A549 (cell line): ENCODE measurements at regions not wholly inside any gene's neighbourhood (a gene's known extent, or its start where the extent isn't known, plus 50 kb on each side); places are given as distances from the start of the nearest gene placed in this dataset.

Experiments used
- ATAC-seq, 2 experiments: fragments of 200-7000 bp in 1 of 2; fragments of >200 bp in 1 of 2; cut with Nextera tagmentation in 1 of 2; cut with Tn5 transposase in 1 of 2; 3 replicates each; pipeline versions ENCODE4 v1.8.0 to v1.9.1; 2018 to 2020; ENCODE audit warnings: mild to moderate bottlenecking in 1 of 2, moderate library complexity in 1 of 2
- CTCF ChIA-PET: fragments of 300-600 bp; sonication (Branson Sonifier 250); formaldehyde crosslinking; extraction: SDS; loops from one replicate; lab custom pipeline; 2021; ENCODE audit warnings: antibody characterized with exemption, inconsistent platforms; lab: Yijun Ruan, JAX
- POLR2A ChIA-PET: fragments of 350-600 bp; formaldehyde crosslinking; extraction: SDS; loops from one replicate; lab custom pipeline; 2021; ENCODE audit warnings: antibody characterized with exemption, inconsistent platforms; lab: Yijun Ruan, JAX
- DNase-seq, 2 experiments: peaks; one replicate each; pipeline versions ENCODE4 v3.0.0 to v3.0.0-alpha.2; 2011 to 2016; ENCODE audit warnings: low read depth in 1 of 2, low spot score in 1 of 2
- FAIRE-seq: peaks from 2 replicates; lab custom pipeline; 2011; peaks lifted over from hg19 to GRCh38; lab: Jason Lieb, UNC
- H3K27ac ChIP-seq, 2 experiments: fragments of >200 bp; sonication (Bioruptor Twin); formaldehyde crosslinking; 3 replicates each; pipeline ENCODE4 v1.5.1; 2016 to 2017
- H3K4me1 ChIP-seq: fragments of >200 bp; sonication (Bioruptor Twin); formaldehyde crosslinking; 3 replicates; pipeline ENCODE4 v1.6.1; 2016
- H3K4me2 ChIP-seq: fragments of >200 bp; sonication (Bioruptor Twin); formaldehyde crosslinking; 3 replicates; pipeline ENCODE4 v1.6.1; 2016
- H3K4me3 ChIP-seq: fragments of >200 bp; sonication (Bioruptor Twin); formaldehyde crosslinking; 3 replicates; pipeline ENCODE4 v1.5.1; 2016
- H3K9me3 ChIP-seq: fragments of >200 bp; sonication (Bioruptor Twin); formaldehyde crosslinking; 3 replicates; pipeline ENCODE4 v1.6.1; 2016
- CBX2 ChIP-seq: fragments of 200-600 bp; sonication (generic); IDR thresholded peaks from 2 replicates; pipeline ENCODE4 v1.6.1; 2016; ENCODE audit warnings: low read depth, mild to moderate bottlenecking, borderline replicate concordance
- CHD4 ChIP-seq: fragments of 200-600 bp; sonication (generic); IDR thresholded peaks from 2 replicates; pipeline ENCODE4 v1.6.1; 2016; ENCODE audit warnings: antibody characterized with exemption, mild to moderate bottlenecking, borderline replicate concordance
- FOXS1 ChIP-seq: fragments of 250-450 bp; sonication (Bioruptor Pico); IDR thresholded peaks from 2 replicates; pipeline ENCODE4 v1.5.0; 2020; ENCODE audit warnings: mild to moderate bottlenecking, moderate library complexity
- GATA3 ChIP-seq: IDR thresholded peaks from 2 replicates; pipeline ENCODE4 v1.6.1; 2012; ENCODE audit warnings: borderline replicate concordance
- HEYL ChIP-seq: fragments of 250-450 bp; sonication (Bioruptor Pico); IDR thresholded peaks from 2 replicates; pipeline ENCODE4 v1.8.0; 2021; ENCODE audit warnings: mild to moderate bottlenecking, moderate library complexity
- HOXA7 ChIP-seq: fragments of 250-450 bp; sonication (Bioruptor Pico); IDR thresholded peaks from 2 replicates; pipeline ENCODE4 v1.5.0; 2020; ENCODE audit warnings: mild to moderate bottlenecking, moderate library complexity
- JUN ChIP-seq, 2 experiments: fragments of >200 bp; sonication (Bioruptor Twin); formaldehyde crosslinking; IDR thresholded peaks; 2 replicates in 1 of 2; 3 replicates in 1 of 2; pipeline ENCODE4 v1.6.1; 2016 to 2017
- KDM5A ChIP-seq: fragments of 200-600 bp; sonication (generic); IDR thresholded peaks from 2 replicates; pipeline ENCODE4 v1.6.1; 2016; ENCODE audit warnings: antibody characterized with exemption, mild to moderate bottlenecking
- RAD21 ChIP-seq, 2 experiments: fragments of >200 bp in 1 of 2; sonication (Bioruptor Twin) in 1 of 2; formaldehyde crosslinking in 1 of 2; IDR thresholded peaks in 1 of 2; conservative IDR thresholded peaks in 1 of 2; 2 replicates in 1 of 2; 3 replicates in 1 of 2; pipeline ENCODE4 v1.6.1; 2012 to 2018; ENCODE audit warnings: inconsistent platforms in 1 of 2
- WGBS: methylation state at CpG from one replicate; pipeline ENCODE4 v1.1.6; 2017; ENCODE audit errors: missing lambda C conversion rate; 5-methylcytosine and 5-hydroxymethylcytosine counted together
- TF ChIP-seq, protein P1 (sequence below): fragments of 200-600 bp; sonication (generic); IDR thresholded peaks from 2 replicates; pipeline ENCODE4 v1.6.1; 2016; ENCODE audit warnings: antibody characterized with exemption, mild to moderate bottlenecking, moderate library complexity

DNA sequence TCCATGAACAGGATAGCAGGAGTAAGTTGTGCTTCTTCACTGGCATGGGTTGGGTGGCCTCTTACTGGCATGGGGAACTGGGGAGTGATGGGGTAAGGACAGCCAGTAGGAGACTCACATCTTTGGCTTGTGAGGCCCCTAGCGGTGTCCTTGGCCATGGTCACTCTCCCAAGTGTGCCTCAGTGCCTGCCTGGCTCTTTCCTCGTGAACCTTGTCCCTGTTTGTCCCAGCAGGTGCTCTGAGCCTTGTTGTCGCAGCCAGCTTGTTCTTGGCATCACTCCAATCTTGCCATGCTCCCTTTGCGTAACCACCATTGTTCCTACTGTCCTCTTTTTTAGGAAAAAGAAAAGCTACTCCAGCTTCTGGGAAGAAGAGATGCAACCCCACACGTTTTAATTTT is 53.6 kb upstream of the SDK2 start:
- TF ChIP-seq CHD4 = no peak
- 0 out of 5 replicates have a peak, but pooled peaks of 1 of the 2 experiments have one; percentile 8 for TF ChIP-seq RAD21 (conservative IDR thresholded peaks at IDR 0.05 in 1 of 2, IDR thresholded peaks at IDR 0.05 in 1 of 2)
- TF ChIP-seq, all 56 proteins: peak for 1
- no peak overlapping the region for H3K4me3 ChIP-seq
- POLR2A ChIA-PET = no interaction called here
- 32% methylated on average over 5 of the region's 5 CpGs for whole genome bisulfite sequencing
- no peak for FAIRE-seq
- no peak for DNase-seq
- H3K4me2 ChIP-seq = no peak overlapping the region
- no peaks in the 10 kb centered on the region for H3K9me3 ChIP-seq
- CTCF ChIA-PET = no interaction called here
- no peaks in the 10 kb centered on the region for H3K4me1 ChIP-seq
- ATAC-seq = peak in 1 of 2 experiments; percentile 69; a peak in 4 of 6 replicates
- H3K27ac ChIP-seq = no peak overlapping the region

DNA sequence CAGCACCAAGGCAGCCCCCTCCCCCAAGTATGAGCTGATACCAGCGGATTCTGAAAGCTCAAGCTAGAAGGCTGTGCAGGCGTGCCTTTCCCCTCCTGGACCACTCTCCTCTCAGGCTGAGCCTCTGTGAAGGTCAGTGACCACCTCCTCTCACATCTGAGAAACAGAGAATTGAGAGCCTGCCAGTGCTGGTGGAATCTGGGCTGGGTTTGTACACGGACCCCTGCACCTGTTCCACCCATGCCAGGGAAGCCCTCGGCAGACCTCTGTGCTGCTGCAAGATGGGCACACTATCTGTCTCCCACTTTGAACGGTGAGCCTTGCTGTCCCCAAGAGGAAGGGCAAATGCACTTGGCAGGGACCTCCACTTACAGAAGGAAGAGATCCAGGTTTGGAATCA is 54.7 kb upstream of the SDK2 start:
- no peaks in the 10 kb centered on the region for H3K9me3 ChIP-seq
- DNase-seq = no peak
- no peak overlapping the region for H3K27ac ChIP-seq
- no peak overlapping the region for H3K4me2 ChIP-seq
- TF ChIP-seq RAD21 (conservative IDR thresholded peaks at IDR 0.05 in 1 of 2, IDR thresholded peaks at IDR 0.05 in 1 of 2) = no peak
- TF ChIP-seq KDM5A = no peak
- TF ChIP-seq, protein P1, sequence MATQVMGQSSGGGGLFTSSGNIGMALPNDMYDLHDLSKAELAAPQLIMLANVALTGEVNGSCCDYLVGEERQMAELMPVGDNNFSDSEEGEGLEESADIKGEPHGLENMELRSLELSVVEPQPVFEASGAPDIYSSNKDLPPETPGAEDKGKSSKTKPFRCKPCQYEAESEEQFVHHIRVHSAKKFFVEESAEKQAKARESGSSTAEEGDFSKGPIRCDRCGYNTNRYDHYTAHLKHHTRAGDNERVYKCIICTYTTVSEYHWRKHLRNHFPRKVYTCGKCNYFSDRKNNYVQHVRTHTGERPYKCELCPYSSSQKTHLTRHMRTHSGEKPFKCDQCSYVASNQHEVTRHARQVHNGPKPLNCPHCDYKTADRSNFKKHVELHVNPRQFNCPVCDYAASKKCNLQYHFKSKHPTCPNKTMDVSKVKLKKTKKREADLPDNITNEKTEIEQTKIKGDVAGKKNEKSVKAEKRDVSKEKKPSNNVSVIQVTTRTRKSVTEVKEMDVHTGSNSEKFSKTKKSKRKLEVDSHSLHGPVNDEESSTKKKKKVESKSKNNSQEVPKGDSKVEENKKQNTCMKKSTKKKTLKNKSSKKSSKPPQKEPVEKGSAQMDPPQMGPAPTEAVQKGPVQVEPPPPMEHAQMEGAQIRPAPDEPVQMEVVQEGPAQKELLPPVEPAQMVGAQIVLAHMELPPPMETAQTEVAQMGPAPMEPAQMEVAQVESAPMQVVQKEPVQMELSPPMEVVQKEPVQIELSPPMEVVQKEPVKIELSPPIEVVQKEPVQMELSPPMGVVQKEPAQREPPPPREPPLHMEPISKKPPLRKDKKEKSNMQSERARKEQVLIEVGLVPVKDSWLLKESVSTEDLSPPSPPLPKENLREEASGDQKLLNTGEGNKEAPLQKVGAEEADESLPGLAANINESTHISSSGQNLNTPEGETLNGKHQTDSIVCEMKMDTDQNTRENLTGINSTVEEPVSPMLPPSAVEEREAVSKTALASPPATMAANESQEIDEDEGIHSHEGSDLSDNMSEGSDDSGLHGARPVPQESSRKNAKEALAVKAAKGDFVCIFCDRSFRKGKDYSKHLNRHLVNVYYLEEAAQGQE = no peak
- TF ChIP-seq, all 56 proteins: peak for 0
- ChIA-PET POLR2A (no interaction called here), CTCF (interaction anchor here (0.8 kb wide), 1 partner anchor 11 kb away, joined by 3 read pairs; no protein-coding TSS in a partner anchor)
- WGBS = 16% methylated on average over 5 of the region's 5 CpGs
- no peak for ATAC-seq
- H3K4me1 ChIP-seq = no peaks in the 10 kb centered on the region
- FAIRE-seq = no peak
- no peak overlapping the region for H3K4me3 ChIP-seq

DNA sequence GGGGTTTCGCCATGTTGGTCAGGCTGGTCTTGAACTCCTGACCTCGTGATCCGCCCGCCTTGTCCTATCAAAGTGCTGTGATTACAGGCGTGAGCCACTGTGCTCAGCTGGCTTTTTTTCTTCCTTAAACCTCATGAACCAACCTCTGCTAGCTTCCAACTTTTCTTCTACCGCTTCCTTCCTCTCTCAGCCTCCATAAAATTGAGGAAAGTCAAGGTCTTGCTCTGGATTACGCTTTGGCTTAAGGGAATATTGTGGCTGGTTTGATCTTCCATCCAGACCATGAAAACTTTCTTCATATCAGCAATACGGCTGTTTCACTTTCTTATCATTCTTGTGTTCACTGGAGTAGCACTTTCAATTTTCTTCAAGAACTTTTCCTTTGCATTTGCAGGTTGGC is 57.5 kb upstream of the SDK2 start:
- H3K4me2 ChIP-seq = no peak overlapping the region
- ATAC-seq (no peak), FAIRE-seq (no peak), DNase-seq (no peak)
- 66% methylated on average over 8 of the region's 8 CpGs for WGBS
- TF ChIP-seq CBX2 = no peak
- no peak for TF ChIP-seq HEYL (CRISPR knock-in tag)
- TF ChIP-seq JUN (IDR thresholded peaks at IDR 0.05) = no peak
- TF ChIP-seq HOXA7 (CRISPR knock-in tag) = no peak
- no peak for TF ChIP-seq GATA3
- TF ChIP-seq, protein P1 = no peak
- no peak for TF ChIP-seq FOXS1
- TF ChIP-seq, all 56 proteins: peak for 0
- Histone ChIP-seq H3K9me3 (no peaks in the 10 kb centered on the region), H3K4me3 (no peak overlapping the region), H3K4me1 (peaks cover 4% of the 10 kb centered on the region; the same call in 2 of the 3 replicates), H3K27ac (no peak overlapping the region)
- CTCF ChIA-PET = interaction anchor here (0.7 to 1.5 kb wide), 2 partner anchors 8 to 44 kb away, joined by 4 to 7 read pairs; no protein-coding TSS in a partner anchor
- POLR2A ChIA-PET = no interaction called here
